Vagina (tissue), 2 donors: ENCODE measurements at regions not wholly inside any gene's neighbourhood (a gene's known extent, or its start where the extent isn't known, plus 50 kb on each side); places are given as distances from the start of the nearest gene placed in this dataset.

Source experiments
- POLR2A ChIP-seq, 2 donors: fragments of 450-650 bp; IDR thresholded peaks; one replicate each; pipeline ENCODE4 v1.6.1; 2017; ENCODE audit warnings: antibody characterized with exemption in 2 of 2, mild to moderate bottlenecking in 2 of 2, moderate library complexity in 2 of 2
- POLR2AphosphoS5 ChIP-seq, 2 donors: sonication (generic); formaldehyde crosslinking; IDR thresholded peaks; one replicate each; pipeline ENCODE4 v1.9.0; 2017; ENCODE audit warnings: antibody characterized with exemption in 2 of 2, mild to moderate bottlenecking in 2 of 2, low read depth in 1 of 2; ENCODE audit not compliant: insufficient read depth in 1 of 2
- TF ChIP-seq, protein P1 (sequence below), 3 experiments: fragments of 450-650 bp in 2 of 3; fragments of 200-600 bp in 1 of 3; sonication (generic) in 1 of 3; IDR thresholded peaks; one replicate each; pipeline ENCODE4 v1.5.1; 2017 to 2019; ENCODE audit warnings: antibody characterized with exemption in 3 of 3, mild to moderate bottlenecking in 2 of 3, moderate library complexity in 2 of 3

DNA sequence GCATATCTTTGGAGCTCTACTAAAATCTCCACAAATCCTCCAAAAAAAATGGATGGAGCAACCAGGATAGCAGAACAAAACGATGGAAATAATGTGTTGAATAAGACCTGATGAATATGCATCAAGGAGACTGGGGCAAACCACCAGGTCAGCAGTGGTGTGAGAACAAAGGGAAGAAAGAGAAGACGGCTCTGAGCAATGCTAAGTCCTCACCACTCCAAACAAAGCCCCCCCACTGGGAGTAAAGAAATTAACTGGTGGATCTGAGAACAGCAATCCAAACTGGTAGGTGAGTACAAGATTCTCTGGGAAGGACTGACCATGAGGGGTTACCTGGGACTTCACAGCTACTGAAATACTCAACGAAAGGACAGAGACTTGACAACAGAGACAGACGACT, 977.3 kb downstream of the TBL1XR1 start:
- TF ChIP-seq POLR2A (IDR thresholded peaks at IDR 0.05) = no peak
- TF ChIP-seq, protein P1, sequence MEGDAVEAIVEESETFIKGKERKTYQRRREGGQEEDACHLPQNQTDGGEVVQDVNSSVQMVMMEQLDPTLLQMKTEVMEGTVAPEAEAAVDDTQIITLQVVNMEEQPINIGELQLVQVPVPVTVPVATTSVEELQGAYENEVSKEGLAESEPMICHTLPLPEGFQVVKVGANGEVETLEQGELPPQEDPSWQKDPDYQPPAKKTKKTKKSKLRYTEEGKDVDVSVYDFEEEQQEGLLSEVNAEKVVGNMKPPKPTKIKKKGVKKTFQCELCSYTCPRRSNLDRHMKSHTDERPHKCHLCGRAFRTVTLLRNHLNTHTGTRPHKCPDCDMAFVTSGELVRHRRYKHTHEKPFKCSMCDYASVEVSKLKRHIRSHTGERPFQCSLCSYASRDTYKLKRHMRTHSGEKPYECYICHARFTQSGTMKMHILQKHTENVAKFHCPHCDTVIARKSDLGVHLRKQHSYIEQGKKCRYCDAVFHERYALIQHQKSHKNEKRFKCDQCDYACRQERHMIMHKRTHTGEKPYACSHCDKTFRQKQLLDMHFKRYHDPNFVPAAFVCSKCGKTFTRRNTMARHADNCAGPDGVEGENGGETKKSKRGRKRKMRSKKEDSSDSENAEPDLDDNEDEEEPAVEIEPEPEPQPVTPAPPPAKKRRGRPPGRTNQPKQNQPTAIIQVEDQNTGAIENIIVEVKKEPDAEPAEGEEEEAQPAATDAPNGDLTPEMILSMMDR (IDR thresholded peaks at IDR 0.05) = no peak
- TF ChIP-seq POLR2AphosphoS5 (IDR thresholded peaks at IDR 0.05; ENCODE audit: insufficient read depth in 1 of 2, low read depth in 1 of 2) = no peak
